ENCODE measurements at regions not wholly inside any gene's neighbourhood (a gene's known extent, or its start where the extent isn't known, plus 50 kb on each side); places are given as distances from the start of the nearest gene placed in this dataset.
"Not testable (repeated sequence)": the region's sequence is repeated elsewhere in the genome, so short reads cannot be mapped to it uniquely, and the experiment has no call there.

DNA sequence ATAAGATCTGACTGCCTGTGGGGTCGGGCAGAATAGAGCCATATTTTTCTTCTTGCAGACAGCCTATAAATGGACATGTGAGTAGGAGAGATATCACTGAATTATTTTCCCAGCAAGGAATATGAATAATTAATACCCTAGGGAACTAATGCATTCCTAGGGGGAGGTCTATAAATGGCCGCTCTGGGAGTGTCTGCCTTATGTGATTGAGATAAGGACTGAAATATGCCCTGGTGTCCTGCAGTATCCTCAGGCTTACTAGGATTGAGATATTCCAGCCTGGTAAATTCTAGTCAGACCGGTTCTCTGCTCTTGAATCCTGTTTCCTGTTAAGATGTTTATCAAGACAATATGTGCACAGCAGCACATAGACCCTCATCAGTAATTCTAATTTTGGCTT is 1399.4 kb downstream of the GATA3 start:
- not testable (repeated sequence) for DNase-seq

DNA sequence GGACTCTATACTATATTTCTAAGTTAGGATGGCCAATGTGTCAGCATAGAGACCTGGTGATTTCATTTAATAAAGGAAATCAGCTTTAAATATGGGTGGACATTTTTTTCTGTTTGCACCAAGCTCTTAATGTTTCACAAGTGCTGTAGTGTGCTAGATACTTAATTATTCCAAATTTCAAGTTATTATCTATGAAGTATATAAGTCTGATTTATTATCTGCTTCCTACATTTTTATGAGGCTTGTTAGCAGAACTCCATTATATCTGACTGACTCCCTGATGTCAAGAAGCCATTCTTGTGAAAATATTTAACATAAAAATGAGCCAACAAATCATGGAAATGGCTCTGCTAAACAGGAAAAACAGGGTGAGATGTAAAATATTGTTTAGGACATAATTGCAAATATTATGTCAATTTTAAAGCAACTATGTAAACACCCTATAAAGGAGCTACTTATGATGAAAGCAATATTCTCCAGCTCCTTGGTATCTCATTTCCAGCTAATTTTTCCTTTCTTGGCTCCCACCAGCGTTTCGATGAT is 1415.2 kb downstream of the GATA3 start:
- no peak for DNase-seq

DNA sequence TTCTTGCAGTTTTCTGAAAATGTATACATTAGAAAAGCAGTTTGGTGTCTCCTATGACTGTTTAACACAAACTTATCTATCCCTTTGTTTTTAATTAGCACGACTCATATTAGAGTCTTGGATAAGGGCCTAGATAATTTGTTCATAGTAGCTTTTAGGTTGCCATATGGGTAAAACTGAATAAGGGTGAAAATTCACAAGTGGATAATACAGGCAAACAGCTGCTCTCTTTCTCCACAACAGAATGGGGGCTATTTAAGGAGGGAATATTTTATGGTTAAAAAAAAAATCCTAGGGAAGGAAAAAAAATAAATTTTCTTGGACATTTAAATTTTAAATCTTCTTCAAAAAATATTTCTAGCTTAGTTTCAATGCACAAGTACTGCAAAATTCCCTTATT is 1416.1 kb downstream of the GATA3 start:
- DNase-seq, result no peak

DNA sequence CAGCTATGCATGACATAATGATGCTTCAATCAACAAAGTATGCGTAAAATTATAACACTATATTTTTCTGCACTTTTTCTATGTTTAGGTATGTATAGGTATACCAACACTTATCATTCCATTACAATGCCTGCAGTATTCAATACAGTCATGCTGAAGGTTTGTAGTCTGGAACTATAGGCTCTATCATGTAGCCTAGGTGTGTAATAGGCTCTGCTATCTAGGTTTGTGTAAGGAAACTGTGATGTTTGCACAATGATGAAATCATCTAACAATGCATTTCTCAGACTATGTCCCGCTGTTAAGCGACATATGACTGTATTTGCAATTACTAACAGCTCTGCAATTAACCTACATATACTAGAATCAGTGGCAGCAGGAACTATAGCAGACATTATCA is 1447.5 kb downstream of the GATA3 start:
- DNase-seq, result no peak

DNA sequence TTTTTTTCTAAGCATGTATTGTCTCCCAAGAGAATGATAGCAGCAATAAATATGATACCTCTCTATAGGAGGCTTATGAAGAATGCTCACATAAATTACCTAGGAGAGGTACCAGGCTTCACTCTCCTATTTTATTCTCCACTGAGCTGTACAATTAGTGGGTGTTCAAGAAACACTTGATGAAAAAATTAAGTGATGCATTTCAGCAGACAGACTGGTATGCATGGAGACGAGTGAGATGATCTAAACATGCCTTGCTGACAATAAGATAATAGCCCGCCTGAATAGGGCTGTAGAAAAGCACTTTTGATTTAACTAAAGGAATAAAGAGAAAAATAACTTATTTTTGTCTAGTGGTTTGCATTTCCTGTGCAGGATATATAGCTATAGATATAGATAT is 1449.7 kb downstream of the GATA3 start:
- no peak for DNase-seq

DNA sequence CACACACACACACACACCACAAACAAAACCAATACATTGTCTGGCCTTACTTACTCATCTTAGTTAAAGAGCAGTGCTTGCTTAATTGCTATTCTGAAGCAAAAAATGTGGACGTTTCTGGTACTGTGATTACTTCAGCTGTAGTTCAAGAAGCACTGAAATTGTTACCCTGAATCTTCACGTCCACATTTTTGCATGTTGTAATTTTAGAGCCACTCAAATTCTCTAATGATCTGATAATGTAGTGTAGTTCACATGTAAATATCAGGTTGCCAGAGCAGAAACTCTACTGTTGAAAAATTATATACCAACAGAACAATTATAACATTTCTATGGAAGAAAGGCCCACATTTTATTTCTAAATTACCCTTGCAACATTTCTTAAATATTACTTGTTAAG is 1451.1 kb downstream of the GATA3 start:
- no peak for DNase-seq

DNA sequence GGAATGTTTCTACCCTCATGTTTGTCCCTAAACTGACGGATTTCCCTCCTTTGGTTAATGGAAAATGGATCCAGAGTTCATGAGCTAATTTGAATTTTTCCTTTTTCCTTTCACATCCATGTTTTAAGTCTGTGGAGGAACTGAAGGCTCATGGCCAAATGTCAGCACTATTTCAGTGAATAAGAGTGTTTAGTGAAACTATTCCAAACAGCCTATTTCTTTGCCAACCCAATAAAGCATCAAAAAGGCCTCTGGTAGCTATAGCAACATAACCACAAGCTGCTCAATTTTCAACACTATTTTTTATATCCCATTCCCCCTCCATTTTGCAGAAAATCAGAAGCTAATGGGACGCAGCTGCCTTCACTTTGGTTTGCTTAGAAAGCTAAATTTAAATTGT is 1454.1 kb downstream of the GATA3 start:
- DNase-seq, result no peak

DNA sequence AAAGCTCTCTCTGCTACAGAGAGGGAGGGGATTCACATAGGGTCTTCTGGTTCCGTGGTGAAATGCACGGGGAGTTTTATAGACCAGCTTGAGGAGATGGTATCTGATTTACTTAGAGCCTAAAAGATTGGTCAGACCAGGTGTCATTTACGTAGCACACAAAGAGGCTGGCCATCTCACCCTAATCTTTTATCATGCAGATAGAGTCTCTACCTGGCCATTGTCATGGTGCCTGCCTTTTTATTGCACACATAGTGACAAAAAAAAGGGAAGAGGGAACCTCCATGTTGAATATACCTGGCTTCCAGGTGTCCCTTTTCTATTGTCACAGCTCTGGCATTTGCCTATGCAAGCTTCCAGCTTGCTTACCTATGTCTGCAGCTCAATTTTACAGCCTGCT is 1456.1 kb downstream of the GATA3 start:
- DNase-seq, result no peak

DNA sequence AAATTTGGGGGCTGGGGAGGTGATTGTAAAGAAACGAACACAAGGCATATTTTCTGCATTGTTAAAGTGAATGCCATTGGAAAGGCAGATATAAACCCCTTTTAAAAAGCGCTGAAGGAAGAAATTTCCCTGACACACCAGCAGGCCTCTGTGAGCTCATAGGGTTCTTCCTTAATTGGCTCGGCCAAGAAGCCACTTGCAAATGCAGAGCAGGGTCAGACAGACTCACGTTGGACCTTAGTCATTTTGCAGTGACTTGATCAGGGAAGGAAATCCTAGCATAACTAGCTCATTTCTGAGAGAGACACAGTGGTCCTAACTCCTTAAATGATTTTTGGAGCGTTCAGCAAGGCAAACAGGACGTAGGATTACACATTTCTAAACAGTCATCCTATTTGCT is 1461.4 kb downstream of the GATA3 start:
- DNase-seq, result no peak

DNA sequence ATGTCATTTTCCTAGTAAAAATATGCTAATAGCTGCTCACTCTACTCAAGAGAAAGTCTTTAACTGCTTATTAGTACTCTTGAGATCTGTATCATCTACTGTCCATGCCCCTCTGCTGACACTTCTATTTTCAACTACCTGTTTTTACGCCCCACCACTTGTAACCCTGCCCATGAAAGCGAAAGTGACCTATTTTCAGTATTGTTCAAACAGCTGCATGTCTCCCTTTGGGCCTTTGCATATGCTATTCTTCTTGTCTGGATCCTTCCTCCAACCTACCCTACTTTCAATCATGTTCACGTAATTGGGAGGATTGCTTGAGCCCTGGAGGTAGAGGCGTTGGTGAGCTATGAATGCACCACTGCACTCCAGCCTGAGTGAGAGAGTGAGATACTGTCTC is 1481.3 kb downstream of the GATA3 start:
- no peak for DNase-seq

DNA sequence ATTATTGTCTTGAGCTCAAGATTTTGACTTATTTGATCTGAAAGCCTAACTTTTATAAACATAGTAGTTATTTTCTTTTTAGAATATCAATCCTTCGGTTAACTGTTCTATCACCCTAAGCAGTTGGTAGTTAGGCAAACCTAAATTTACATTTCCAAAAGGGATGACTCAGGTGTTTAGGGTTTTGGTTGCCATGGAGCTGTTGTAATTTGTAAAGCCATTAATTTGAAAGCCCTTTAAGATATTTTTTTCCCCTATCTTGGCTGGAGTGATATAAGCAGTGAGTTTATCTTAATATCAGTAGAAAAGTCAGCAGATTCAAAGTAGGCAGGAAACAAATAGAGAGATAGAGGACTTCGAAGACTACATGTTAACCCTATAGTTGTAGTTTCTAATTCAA is 1472.6 kb upstream of the CELF2 start:
- DNase-seq, result no peak

DNA sequence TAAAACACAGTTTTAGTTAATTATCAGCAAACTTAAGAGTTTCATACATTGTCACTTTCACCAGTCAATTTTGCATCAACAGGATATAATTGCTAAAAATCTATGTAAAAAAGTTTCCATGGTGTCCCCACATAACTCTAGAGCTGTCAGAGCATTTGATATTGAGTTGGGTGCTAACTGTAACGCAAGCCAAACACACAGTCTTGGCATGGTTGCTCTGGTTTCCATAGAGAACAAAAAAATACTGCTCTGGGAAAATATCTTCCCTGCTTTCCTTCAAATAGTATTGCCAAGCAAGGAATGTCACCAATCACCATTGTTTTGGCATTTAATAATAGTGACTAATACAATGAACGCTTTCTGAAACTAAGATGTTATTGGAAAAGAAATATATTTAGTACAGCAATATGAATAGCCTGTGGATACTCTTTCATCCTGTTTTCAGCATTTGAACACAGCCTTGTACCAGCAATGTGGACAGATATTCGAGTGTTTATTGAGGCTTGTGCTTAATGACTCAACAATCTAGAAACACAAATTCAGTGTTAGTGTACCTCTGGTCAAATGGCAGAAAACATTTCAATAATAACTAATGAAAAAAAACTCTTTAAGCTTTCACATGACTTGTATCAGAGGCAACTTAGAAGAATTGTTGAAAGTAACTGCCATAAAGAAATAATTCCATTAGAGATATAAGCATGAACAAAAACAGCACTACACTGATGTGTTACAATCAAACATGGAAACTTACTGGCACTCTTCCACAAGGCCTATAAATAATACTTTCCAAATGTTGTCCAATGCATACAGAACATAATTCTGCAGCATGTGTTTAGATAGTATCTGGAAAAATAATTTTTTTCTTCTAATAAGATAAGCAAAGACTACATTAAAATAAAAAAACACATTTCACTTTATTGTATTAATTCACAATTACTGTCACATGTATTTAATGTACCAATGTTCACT is 1469.5 kb upstream of the CELF2 start:
- no peak for DNase-seq

DNA sequence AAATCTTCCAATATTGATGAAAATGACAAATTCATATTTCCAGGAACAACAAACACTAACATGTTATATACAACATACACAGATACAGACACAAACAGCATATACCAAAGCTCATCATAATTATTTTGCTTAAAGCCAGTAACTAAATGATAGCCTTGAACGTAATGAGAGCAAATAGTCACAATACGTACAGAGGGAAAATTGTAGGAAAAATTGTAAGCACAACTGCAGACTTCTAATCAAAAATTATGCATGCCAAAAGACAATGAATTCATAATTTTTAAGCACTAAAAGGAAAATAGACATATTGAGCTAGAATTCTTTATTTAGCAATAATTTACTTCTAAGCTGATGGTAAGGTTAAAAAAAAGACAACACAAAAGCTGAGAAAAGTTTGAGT is 1466.9 kb upstream of the CELF2 start:
- no peak for DNase-seq

DNA sequence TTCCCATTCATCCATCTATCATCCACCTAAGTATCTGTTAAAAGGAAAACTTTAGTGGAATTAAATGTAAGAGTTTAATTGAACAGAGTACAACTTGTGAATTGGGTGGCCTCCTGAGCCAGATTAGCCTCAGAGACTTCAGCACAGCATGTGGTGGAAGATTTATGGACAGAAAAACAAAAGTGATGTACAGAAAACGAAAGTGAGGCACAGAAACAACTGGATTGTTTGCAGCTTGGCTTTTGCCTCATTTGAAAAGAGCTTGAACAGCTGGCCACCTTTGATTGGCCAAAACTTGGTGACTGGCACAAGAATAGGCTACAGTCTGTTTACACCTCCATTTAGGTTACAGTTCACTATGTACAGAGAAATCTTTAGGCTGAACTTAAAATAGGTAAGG is 1463.4 kb upstream of the CELF2 start:
- DNase-seq, result no peak

DNA sequence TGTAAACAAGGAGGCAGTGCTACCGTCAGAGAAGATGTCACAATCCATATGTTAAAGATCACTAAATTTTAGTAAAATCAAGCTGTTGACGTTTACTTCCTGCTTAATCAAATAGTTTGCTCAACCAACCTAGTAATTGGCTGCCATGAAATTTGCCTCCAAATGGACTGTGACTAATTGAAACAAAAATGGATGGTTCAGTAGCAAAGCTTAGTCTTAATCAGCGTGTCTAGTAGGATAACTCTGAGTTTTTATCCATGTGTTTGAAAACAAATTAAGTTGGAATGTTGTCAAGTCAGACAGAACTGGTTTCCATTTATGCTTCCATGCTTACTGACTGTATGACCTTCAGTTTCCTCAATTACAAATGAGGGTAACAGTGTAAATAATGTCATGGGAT is 1456.7 kb upstream of the CELF2 start:
- DNase-seq, result no peak

DNA sequence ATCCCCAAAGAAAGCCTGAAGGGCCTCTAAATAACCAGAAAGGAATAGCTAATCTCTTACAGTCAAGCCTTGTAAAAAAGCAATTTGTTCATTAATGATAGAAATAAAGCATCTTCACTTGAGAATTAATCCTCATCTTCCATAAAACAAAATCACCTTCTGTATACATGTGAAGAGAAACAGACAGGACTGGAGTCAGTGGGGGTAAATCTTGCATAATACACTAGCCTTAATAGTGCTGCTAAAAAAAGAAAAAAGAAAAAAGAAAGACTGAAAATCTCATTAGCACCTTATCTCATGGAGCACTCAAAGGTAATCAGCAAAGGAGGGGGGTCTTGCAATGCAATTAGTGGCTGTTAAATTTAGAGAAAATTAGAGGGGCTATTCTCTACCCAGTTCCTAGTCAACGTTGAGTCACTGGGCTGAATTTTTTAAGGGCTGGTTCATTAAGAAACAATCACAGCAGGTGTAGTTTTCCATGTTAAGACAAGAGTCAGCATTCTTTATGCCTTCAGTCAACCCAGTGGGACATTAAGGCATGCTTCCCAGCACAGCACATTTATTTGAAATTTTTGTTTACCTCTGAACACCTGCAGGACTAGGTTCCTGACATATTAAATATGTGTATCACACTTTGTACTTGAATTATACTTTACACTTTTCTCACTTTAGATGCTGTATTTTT is 1455.7 kb upstream of the CELF2 start:
- no peak for DNase-seq

DNA sequence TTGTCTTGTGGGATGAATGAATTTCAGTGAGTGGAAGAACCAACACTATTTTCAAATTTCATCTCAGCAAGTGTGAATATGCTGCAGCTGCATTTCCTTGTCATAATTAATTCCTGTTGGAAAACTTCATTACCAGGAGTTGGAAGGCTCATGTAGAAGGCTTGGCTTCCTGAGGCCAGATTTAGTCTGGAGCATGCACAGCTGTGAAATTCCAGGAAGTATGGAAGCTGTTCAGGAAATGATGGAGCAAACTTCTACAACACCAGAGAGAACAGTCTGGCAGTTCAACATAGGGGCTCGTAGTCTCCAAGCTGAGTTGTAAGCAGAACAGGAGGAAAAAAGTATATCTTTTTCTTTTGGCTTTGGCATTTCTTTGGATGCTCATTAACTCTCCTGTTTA is 1439.9 kb upstream of the CELF2 start:
- DNase-seq, result no peak

DNA sequence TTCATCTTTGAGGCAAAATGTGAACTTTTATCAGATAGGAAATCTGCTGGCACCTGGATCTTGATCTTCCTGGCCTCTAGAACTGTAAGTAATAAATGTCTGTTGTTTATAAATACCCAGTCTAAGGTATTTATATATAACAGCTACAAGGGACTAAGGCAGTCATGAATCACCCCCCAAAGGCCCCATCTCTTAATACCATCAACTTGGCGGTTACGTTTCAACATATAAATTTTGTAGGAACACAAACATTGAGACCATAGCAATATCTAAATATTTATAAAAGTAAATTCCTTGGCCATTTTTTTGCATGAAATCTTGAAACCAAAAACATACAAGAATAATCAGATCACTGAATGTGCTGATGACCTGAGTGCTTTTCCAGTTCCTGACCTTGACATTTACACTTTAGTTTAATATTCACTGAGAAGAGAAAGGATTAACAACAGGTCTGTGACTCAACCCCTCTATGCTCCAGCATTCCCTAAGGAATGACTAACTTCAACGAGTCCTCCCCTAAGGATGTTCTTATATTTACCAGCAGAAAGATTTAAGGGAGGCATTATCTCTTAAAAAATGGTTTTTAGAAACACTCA is 1438.5 kb upstream of the CELF2 start:
- no peak for DNase-seq

DNA sequence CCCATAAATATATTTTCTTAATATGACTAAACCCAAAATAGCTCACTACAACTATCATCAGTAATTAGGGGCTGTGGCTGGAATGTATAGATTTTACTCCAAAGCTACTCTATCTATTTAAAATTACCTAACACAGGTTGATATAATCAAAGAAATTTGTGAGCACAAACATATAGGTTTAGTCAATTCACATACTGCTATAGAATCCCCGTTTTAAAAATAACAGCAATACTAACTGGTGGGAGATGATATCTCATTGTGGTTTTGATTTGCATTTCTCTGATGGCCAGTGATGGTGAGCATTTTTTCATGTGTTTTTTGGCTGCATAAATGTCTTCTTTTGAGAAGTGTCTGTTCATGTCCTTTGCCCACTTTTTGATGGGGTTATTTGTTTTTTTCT is 1434.9 kb upstream of the CELF2 start:
- DNase-seq, result not testable (repeated sequence)

DNA sequence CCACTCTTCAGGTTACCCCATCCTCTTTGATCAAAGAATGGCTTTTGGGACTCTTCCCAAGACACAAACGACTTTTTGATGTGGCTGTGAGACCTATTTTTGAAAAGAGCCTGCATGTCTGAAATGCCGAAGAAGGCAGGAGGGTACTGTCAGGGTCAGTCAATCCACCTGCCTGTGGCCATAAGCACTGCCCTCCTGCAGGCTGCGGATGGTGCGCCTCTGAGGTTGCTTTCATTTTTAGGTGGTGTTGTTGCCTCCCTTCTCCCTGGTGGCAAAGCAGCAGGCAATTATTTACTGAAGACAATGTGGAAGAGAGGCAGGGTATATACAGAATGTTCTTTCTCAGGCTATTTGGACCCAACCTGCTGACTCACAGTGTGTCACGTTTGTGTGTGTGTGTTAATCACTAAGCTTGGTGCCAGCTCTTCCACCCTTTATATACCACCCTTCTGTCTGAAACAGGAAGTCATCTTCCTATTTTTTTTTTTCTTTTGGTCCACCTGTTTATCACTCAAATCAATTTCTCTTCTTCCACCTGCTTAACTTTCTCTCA is 1421.2 kb upstream of the CELF2 start:
- DNase-seq, result no peak

DNA sequence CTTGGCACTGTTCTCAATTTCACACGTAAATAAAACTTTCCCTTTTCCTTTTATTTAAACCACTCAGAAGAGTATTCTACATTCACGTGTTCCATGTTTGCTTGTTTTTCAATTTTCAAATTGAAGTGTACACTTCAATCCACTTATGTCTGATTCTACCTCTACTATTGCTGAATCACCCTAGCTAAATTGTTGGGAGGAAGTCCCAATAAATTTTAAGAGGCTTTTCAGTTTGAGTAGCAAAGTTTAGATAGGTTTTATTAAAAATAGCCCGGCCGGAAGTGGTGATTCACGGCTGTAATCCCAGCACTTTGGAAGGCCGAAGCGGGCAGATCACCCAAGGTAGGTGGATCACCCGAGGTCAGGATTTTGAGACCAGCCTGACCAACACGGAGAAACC is 1414.7 kb upstream of the CELF2 start:
- DNase-seq, result no peak

DNA sequence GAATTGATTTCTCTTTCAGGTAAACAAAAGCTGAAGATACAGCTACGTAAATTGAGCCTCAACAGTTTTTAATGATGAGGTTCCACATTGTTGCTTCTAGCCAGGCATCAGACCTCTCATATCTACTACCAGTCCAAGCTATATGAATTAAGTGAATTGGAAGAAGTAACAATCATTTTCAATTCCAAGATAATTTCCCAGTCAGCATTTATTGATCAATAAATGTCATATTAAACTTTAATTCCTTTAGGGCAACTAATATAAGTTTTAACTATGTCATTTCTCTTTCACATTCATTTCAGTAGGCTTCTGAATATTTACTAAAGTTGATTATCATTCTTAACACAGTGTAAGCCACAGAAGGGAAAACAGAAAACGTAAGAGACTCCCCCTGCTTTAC is 1413.7 kb upstream of the CELF2 start:
- no peak for DNase-seq

DNA sequence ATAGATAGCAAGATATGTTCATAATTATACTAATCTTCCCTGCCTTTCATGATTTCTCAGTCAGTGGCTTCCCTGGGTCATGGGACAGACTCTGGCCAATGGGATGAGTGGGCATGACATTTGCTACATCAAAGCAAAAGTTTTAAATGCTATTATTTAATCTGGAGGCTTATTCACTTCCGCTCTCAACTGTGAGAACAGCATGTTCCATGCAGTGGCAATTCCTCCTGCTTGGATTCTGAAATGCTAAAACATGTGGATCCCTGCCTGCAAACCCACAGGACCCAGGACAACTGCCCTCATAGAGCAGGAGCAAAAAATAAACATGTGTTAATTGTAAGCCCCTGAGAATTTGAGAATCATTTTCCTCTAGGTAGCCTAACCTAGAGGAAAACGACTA is 1412.4 kb upstream of the CELF2 start:
- DNase-seq, result no peak

Measured in CD4-positive, alpha-beta T cell treated with Interleukin-4 for 4 hours (primary cell).